ENCODE measurements at regions not wholly inside any gene's neighbourhood (a gene's known extent, or its start where the extent isn't known, plus 50 kb on each side); places are given as distances from the start of the nearest gene placed in this dataset.

GRCh38 chr9:134236001-134236421 lies 71.6 kb upstream of the RNU6ATAC start:
- no peak overlapping the region for H3K4me3 ChIP-seq (ENCODE audit: low read depth, low read length)
- no peak for TF ChIP-seq CTCF (IDR thresholded peaks at IDR 0.05; ENCODE audit: insufficient read depth, low read depth, low read length, missing control alignments)
- DNase-seq (ENCODE audit: low read depth), result no peak

- no peak for TF ChIP-seq CTCF (IDR thresholded peaks at IDR 0.05; ENCODE audit: insufficient read depth, low read depth, low read length, missing control alignments)
These were observed 72.7 kb upstream of the RNU6ATAC start for GRCh38 chr9:134236935-134237629.

DNA sequence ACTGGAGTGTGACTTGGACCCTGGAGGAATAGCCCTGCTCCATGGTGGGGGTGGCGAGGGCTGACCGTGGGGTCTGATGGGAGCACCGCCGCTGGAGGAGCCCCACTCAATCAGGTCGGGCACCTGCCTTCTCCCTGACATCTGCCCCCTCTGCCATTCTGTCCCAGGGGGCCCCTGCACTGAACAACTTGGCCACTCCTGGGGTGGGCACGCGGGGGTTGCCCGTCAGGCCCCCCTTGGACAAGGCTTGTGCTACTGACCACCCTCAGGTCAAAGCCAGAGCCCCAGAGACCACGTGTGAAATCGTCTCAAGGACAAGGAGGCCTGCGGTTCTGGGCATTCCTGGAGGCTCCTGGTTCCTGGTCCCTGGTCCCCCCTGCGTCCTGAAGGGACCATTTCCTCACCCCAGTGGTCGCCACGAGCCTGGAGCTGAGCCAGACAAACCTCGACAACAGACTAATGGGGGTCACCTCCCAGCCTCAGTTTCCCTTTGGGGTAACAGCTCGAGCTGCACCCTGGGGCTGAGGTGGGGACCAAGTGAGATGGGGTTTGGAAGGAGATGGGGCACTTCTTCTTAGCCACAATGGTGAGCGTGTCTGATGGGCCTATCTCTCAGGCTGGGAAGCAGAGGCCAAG lies 73.4 kb upstream of the RNU6ATAC start:
- no peak for TF ChIP-seq CTCF (IDR thresholded peaks at IDR 0.05; ENCODE audit: insufficient read depth, low read depth, low read length, missing control alignments)
- no peak overlapping the region for H3K4me3 ChIP-seq (ENCODE audit: low read depth, low read length)
- no peak for DNase-seq (ENCODE audit: low read depth)

More at GRCh38 chr9:134236935-134237629, 72.7 kb upstream of the RNU6ATAC start:
- no peak overlapping the region for H3K4me3 ChIP-seq (ENCODE audit: low read depth, low read length)
- no peak for DNase-seq (ENCODE audit: low read depth)

GRCh38 chr9:134239130-134239903 lies 75.0 kb upstream of the RNU6ATAC start:
- no peak overlapping the region for H3K4me3 ChIP-seq (ENCODE audit: low read depth, low read length)
- DNase-seq (ENCODE audit: low read depth), result no peak
- TF ChIP-seq CTCF (IDR thresholded peaks at IDR 0.05; ENCODE audit: insufficient read depth, low read depth, low read length, missing control alignments), result no peak

GRCh38 chr9:134239939-134240338 lies 75.6 kb upstream of the RNU6ATAC start:
- no peak for DNase-seq (ENCODE audit: low read depth)
- H3K4me3 ChIP-seq (ENCODE audit: low read depth, low read length), result no peak overlapping the region
- no peak for TF ChIP-seq CTCF (IDR thresholded peaks at IDR 0.05; ENCODE audit: insufficient read depth, low read depth, low read length, missing control alignments)

DNA sequence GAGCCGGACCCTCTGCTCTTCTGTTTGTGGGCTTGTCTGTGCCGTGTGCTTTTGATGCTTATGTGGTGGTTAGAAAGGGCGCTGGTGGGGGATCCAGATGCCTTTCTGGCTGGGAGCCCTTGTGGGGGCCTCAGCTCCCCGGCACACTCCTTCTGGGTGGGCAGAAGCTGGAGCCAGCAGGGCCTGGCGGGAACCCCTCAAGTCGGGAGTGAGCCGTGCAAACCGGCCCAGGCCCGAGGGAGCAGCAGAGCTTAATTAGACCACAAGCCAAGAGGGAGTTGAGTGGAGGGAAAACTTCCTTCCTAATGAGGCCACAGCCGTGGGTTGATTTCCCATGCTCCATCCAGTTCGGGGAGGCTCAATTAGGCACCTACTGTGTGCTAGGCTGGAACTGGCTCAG lies 76.0 kb upstream of the RNU6ATAC start:
- TF ChIP-seq CTCF (IDR thresholded peaks at IDR 0.05; ENCODE audit: insufficient read depth, low read depth, low read length, missing control alignments), result no peak
- DNase-seq (ENCODE audit: low read depth), result no peak
- H3K4me3 ChIP-seq (ENCODE audit: low read depth, low read length), result no peak overlapping the region

All from GM12865 (cell line).